HepG2 (cell line): ENCODE measurements at regions not wholly inside any gene's neighbourhood (a gene's known extent, or its start where the extent isn't known, plus 50 kb on each side); places are given as distances from the start of the nearest gene placed in this dataset.

ENCODE experiments used
- ATAC-seq: fragments of 200-7000 bp; cut with Tn5 transposase; 3 replicates; pipeline ENCODE4 v1.9.1; 2020; ENCODE audit warnings: mild to moderate bottlenecking, moderate library complexity
- BruUV-seq: library from RNA; stranded (reverse); fragments of 400-500 nt; replicated peaks from 2 replicates; lab custom pipeline; 2021; lab: Mats Ljungman, UMichigan
- CTCF ChIA-PET: fragments of 300-600 bp; formaldehyde crosslinking; extraction: SDS; loops from one replicate; lab custom pipeline; 2021; ENCODE audit warnings: low total read pairs, inconsistent platforms, low intra/inter-chr PET ratio; lab: Yijun Ruan, JAX
- POLR2A ChIA-PET: fragments of 350-600 bp; sonication (Branson Sonifier 250); formaldehyde crosslinking; loops from one replicate; lab custom pipeline; 2020; ENCODE audit warnings: antibody characterized with exemption, inconsistent platforms; lab: Yijun Ruan, JAX
- DNase-seq: peaks from one replicate; pipeline ENCODE4 v3.0.0-alpha.2; 2015; ENCODE audit warnings: low spot score
- FAIRE-seq: peaks from 3 replicates; lab custom pipeline; 2011; peaks lifted over from hg19 to GRCh38; lab: Jason Lieb, UNC
- H2AFZ ChIP-seq: one replicate; pipeline ENCODE4 v1.6.1; 2011; ENCODE audit warnings: low read length, inconsistent platforms
- H3K27ac ChIP-seq: fragments of 300-600 bp; 3 replicates; pipeline ENCODE4 v1.8.0; 2011; ENCODE audit warnings: mixed run types, mild to moderate bottlenecking, mixed read lengths, low read length, inconsistent platforms; ENCODE audit not compliant: insufficient read depth; ENCODE audit errors: extremely low read length
- H3K27me3 ChIP-seq, 2 experiments: fragments of 200-600 bp in 1 of 2; 2 replicates in 1 of 2; 3 replicates in 1 of 2; pipeline versions ENCODE4 v1.6.0 to v1.8.0; 2011; ENCODE audit warnings: low read length in 2 of 2, mild to moderate bottlenecking in 2 of 2, moderate library complexity in 2 of 2, inconsistent platforms in 1 of 2; ENCODE audit not compliant: insufficient read depth in 2 of 2, control insufficient read depth in 1 of 2
- H3K36me3 ChIP-seq, 2 experiments: fragments of 200-600 bp in 1 of 2; replicated peaks in 1 of 2; 2 replicates in 1 of 2; 3 replicates in 1 of 2; pipeline versions ENCODE4 v1.5.1 to v1.8.0; 2011; ENCODE audit warnings: low read length in 2 of 2, inconsistent platforms in 1 of 2; ENCODE audit not compliant: insufficient read depth in 2 of 2, control insufficient read depth in 1 of 2
- H3K4me1 ChIP-seq: 2 replicates; pipeline ENCODE4 v1.5.1; 2012; ENCODE audit warnings: low read length, inconsistent platforms; ENCODE audit not compliant: insufficient read depth
- H3K4me2 ChIP-seq: 2 replicates; pipeline ENCODE4 v1.6.0; 2011; ENCODE audit warnings: low read depth, low read length, inconsistent platforms
- H3K4me3 ChIP-seq, 3 experiments: fragments of 200-600 bp in 1 of 3; sonication (generic), shearing (Covaris generic) in 1 of 3; replicated peaks in 1 of 3; 2 replicates each; pipeline ENCODE4 v1.5.1; 2011 to 2016; ENCODE audit warnings: low read length in 3 of 3, inconsistent platforms in 2 of 3, low read depth in 2 of 3, mild to moderate bottlenecking in 2 of 3, control low read depth in 1 of 3, mixed read lengths in 1 of 3; ENCODE audit not compliant: insufficient read depth in 1 of 3
- H3K79me2 ChIP-seq: one replicate; pipeline ENCODE4 v1.6.1; 2011; ENCODE audit warnings: low read length, inconsistent platforms; ENCODE audit not compliant: insufficient read depth
- H3K9ac ChIP-seq: 2 replicates; pipeline ENCODE4 v1.6.0; 2011; ENCODE audit warnings: mild to moderate bottlenecking, low read depth, low read length, inconsistent platforms; ENCODE audit not compliant: insufficient read depth
- H3K9me3 ChIP-seq: 2 replicates; pipeline ENCODE4 v1.5.1; 2012; ENCODE audit warnings: mild to moderate bottlenecking, low read length
- H4K20me1 ChIP-seq: 2 replicates; pipeline ENCODE4 v1.6.0; 2011; ENCODE audit warnings: inconsistent platforms, mild to moderate bottlenecking, low read length, moderate library complexity; ENCODE audit not compliant: insufficient read depth
- HMGA1 ChIP-seq: sonication (generic); formaldehyde crosslinking; conservative IDR thresholded peaks from 2 replicates; pipeline ENCODE4 v1.4.0; 2020; ENCODE audit warnings: missing genetic modification reagents
- NFYC ChIP-seq: IDR thresholded peaks from 2 replicates; pipeline ENCODE4 v1.6.1; 2016; ENCODE audit warnings: missing genetic modification reagents, missing compliant biosample characterization
- RCOR2 ChIP-seq: IDR thresholded peaks from 2 replicates; pipeline ENCODE4 v1.6.1; 2016; ENCODE audit warnings: missing biosample characterization, missing genetic modification reagents
- SALL1 ChIP-seq: sonication (generic); formaldehyde crosslinking; IDR thresholded peaks from 2 replicates; pipeline ENCODE4 v1.8.0; 2022; ENCODE audit warnings: mild to moderate bottlenecking, missing genetic modification reagents
- WIZ ChIP-seq: sonication (generic); formaldehyde crosslinking; IDR thresholded peaks from 2 replicates; pipeline ENCODE4 v1.5.1; 2020; ENCODE audit warnings: mild to moderate bottlenecking, missing genetic modification reagents
- WGBS: methylation state at CpG from one replicate; pipeline ENCODE4 v1.1.6; 2017; ENCODE audit warnings: low lambda C conversion rate; 5-methylcytosine and 5-hydroxymethylcytosine counted together
- in situ Hi-C: cut with HindIII; loops from 2 replicates; pipeline ENCODE4 v1.10.0; 2017; ENCODE audit warnings: low pct_unique_long_range_greater_than_20kb; ENCODE audit not compliant: extremely low pct_ligation_motif_present
- intact Hi-C: fragments of 100-400 bp; cut with micrococcal nuclease; formaldehyde crosslinking; loops from one replicate; pipeline ENCODE4 v1.10.0; 2022; ENCODE audit not compliant: unreplicated experiment
- TF ChIP-seq, protein P1 (sequence below): sonication (generic); formaldehyde crosslinking; conservative IDR thresholded peaks from 2 replicates; pipeline ENCODE4 v1.5.0; 2020; ENCODE audit warnings: missing genetic modification reagents
- TF ChIP-seq, protein P2 (sequence below): sonication (generic); formaldehyde crosslinking; IDR thresholded peaks from 2 replicates; pipeline ENCODE4 v1.8.1; 2022; ENCODE audit warnings: mild to moderate bottlenecking, missing genetic modification reagents

DNA sequence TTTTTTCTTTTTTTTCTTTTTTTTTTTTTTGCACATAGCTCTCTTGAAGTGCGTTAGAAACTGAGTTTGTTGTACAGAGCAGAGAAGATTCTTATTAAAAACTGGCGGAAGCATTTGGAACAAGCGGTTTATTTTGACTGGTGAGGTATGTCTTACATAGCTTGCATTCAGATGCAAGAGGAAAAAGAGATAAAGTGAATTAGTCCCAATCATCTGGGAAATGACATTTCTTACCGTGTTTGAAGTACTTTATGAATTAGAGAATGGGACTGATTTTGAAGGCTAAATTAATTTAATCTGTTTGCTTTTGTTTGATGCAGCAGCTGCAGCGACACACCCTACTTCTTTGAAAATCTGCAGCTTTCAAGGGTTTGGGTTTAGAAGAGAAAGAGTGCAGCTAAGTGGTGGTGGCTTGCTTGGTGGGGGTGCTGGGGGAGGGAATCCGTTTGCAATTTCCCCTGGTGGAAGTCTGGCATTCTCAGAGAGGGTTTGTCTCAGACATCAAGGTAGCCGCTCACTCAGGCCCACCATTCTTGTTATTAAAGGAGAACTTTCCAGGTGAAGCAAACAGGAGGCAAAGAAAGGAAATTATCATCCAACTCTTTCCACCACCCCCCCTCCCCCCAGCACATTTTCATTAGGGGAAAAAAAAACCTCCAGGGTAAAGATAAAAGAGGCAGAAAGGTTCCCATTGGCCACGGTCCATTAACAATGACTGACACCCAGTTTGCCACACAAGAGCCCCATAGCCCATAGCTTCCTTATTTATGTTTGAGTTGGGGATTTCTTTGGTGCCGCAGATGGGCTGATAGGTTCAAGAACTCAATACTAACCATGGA, 231.7 kb downstream of the SKIDA1 start:
- no peak overlapping the region for H3K4me2 ChIP-seq
- no peak for FAIRE-seq
- BruUV-seq: no TSS peak
- H3K4me1 ChIP-seq: peaks cover 13% of the 10 kb centered on the region
- H3K27ac ChIP-seq: no peak overlapping the region
- no peak overlapping the region for H2AFZ ChIP-seq
- no peaks in the 10 kb centered on the region for H3K79me2 ChIP-seq
- H3K36me3 ChIP-seq: no peaks in the 10 kb centered on the region
- 56% methylated on average over 9 of the region's 9 CpGs for WGBS
- POLR2A ChIA-PET: no interaction called here
- H4K20me1 ChIP-seq: no peaks in the 10 kb centered on the region
- H3K27me3 ChIP-seq: peaks cover 0 to 10% of the 10 kb centered on the region in 2 experiments; a peak in 3 of 5 replicates
- in situ Hi-C loops: loop anchor here (25.0 kb wide), 2 partner anchors 194 to 444 kb away; no protein-coding TSS in a partner anchor
- no peak overlapping the region for H3K9ac ChIP-seq
- no peak for ATAC-seq
- CTCF ChIA-PET: no interaction called here
- no peak overlapping the region for H3K4me3 ChIP-seq
- no peaks in the 10 kb centered on the region for H3K9me3 ChIP-seq
- intact Hi-C loops: no loop called here
- TF ChIP-seq SALL1 (CRISPR knock-in tag): no peak
- TF ChIP-seq RCOR2 (CRISPR knock-in tag): no peak
- no peak for TF ChIP-seq NFYC (CRISPR knock-in tag)
- TF ChIP-seq, protein P1, sequence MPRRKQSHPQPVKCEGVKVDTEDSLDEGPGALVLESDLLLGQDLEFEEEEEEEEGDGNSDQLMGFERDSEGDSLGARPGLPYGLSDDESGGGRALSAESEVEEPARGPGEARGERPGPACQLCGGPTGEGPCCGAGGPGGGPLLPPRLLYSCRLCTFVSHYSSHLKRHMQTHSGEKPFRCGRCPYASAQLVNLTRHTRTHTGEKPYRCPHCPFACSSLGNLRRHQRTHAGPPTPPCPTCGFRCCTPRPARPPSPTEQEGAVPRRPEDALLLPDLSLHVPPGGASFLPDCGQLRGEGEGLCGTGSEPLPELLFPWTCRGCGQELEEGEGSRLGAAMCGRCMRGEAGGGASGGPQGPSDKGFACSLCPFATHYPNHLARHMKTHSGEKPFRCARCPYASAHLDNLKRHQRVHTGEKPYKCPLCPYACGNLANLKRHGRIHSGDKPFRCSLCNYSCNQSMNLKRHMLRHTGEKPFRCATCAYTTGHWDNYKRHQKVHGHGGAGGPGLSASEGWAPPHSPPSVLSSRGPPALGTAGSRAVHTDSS (CRISPR knock-in tag): no peak
- no peak for TF ChIP-seq WIZ (CRISPR knock-in tag)
- TF ChIP-seq, protein P2, sequence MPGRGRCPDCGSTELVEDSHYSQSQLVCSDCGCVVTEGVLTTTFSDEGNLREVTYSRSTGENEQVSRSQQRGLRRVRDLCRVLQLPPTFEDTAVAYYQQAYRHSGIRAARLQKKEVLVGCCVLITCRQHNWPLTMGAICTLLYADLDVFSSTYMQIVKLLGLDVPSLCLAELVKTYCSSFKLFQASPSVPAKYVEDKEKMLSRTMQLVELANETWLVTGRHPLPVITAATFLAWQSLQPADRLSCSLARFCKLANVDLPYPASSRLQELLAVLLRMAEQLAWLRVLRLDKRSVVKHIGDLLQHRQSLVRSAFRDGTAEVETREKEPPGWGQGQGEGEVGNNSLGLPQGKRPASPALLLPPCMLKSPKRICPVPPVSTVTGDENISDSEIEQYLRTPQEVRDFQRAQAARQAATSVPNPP (CRISPR knock-in tag): no peak
- TF ChIP-seq HMGA1: no peak
- DNase-seq: no peak
